ENCODE measurements at regions not wholly inside any gene's neighbourhood (a gene's known extent, or its start where the extent isn't known, plus 50 kb on each side); places are given as distances from the start of the nearest gene placed in this dataset.

GRCh38 chr14:106067935-106068334 lies 541.6 kb downstream of the TMEM121 start:
- no peak for TF ChIP-seq POLR2AphosphoS5 (IDR thresholded peaks at IDR 0.05; ENCODE audit: borderline replicate concordance, low read depth, low read length)
- TF ChIP-seq EZH2 (IDR thresholded peaks at IDR 0.05): no peak

Data from SK-N-MC (cell line).